HepG2 (cell line): ENCODE measurements at regions not wholly inside any gene's neighbourhood (a gene's known extent, or its start where the extent isn't known, plus 50 kb on each side); places are given as distances from the start of the nearest gene placed in this dataset.

Experiments
- CEBPG ChIP-seq: IDR thresholded peaks from 2 replicates; pipeline ENCODE4 v1.6.1; 2016
- ERF ChIP-seq: IDR thresholded peaks from 2 replicates; pipeline ENCODE4 v1.6.1; 2018; ENCODE audit warnings: missing biosample characterization, missing genetic modification reagents
- ETV5 ChIP-seq: IDR thresholded peaks from 2 replicates; pipeline ENCODE4 v1.6.1; 2018; ENCODE audit warnings: missing biosample characterization, missing genetic modification reagents, inconsistent platforms, borderline replicate concordance
- HNRNPH1 ChIP-seq: fragments of 200-400 bp; formaldehyde crosslinking; optimal IDR thresholded peaks from 2 replicates; pipeline ENCODE3; 2017; ENCODE audit warnings: mild to moderate bottlenecking, low read depth, low read length
- JUND ChIP-seq: sonication (generic); formaldehyde crosslinking; IDR thresholded peaks from 2 replicates; pipeline ENCODE4 v1.8.0; 2022; ENCODE audit warnings: mild to moderate bottlenecking, missing genetic modification reagents
- MIER2 ChIP-seq: IDR thresholded peaks from 2 replicates; pipeline ENCODE4 v1.6.1; 2016; ENCODE audit warnings: missing biosample characterization, missing genetic modification reagents
- NPAS2 ChIP-seq: sonication (generic); formaldehyde crosslinking; IDR thresholded peaks from 2 replicates; pipeline ENCODE4 v1.8.0; 2022; ENCODE audit warnings: mild to moderate bottlenecking, missing genetic modification reagents, borderline replicate concordance
- PHF8 ChIP-seq: sonication (generic); formaldehyde crosslinking; IDR thresholded peaks from 2 replicates; pipeline ENCODE4 v1.5.0; 2020; ENCODE audit warnings: missing genetic modification reagents
- RBFOX2 ChIP-seq: fragments of 200-400 bp; formaldehyde crosslinking; IDR thresholded peaks from 2 replicates; pipeline ENCODE4 v1.6.1; 2017; ENCODE audit warnings: low read depth, mild to moderate bottlenecking, low read length
- RFXAP ChIP-seq: sonication (generic); formaldehyde crosslinking; IDR thresholded peaks from 2 replicates; pipeline ENCODE4 v1.4.0; 2020; ENCODE audit warnings: missing genetic modification reagents, borderline replicate concordance
- SMAD1 ChIP-seq: sonication (generic); formaldehyde crosslinking; IDR thresholded peaks from 2 replicates; pipeline ENCODE4 v1.4.0; 2020; ENCODE audit warnings: missing genetic modification reagents, low read depth, mild to moderate bottlenecking, borderline replicate concordance
- SUZ12 ChIP-seq: fragments of 150-350 bp; IDR thresholded peaks from 2 replicates; pipeline ENCODE4 v1.6.1; 2014; ENCODE audit warnings: low read depth, low read length
- ZNF256 ChIP-seq: sonication (generic); formaldehyde crosslinking; conservative IDR thresholded peaks from 2 replicates; pipeline ENCODE4 v1.4.0; 2020; ENCODE audit warnings: missing genetic modification reagents
- ZNF260 ChIP-seq: sonication (generic); formaldehyde crosslinking; IDR thresholded peaks from 2 replicates; pipeline ENCODE4 v1.4.0; 2020; ENCODE audit warnings: missing genetic modification reagents, low read depth, mild to moderate bottlenecking, borderline replicate concordance
- ZNF282 ChIP-seq: fragments of 450-650 bp; IDR thresholded peaks from 2 replicates; pipeline ENCODE4 v1.6.1; 2018; ENCODE audit not compliant: partially characterized antibody
- ZNF761 ChIP-seq: sonication (generic); formaldehyde crosslinking; conservative IDR thresholded peaks from 2 replicates; pipeline ENCODE4 v1.4.0; 2020; ENCODE audit warnings: mild to moderate bottlenecking, missing genetic modification reagents
- TF ChIP-seq, protein P1 (sequence below): sonication (generic); formaldehyde crosslinking; IDR thresholded peaks from 2 replicates; pipeline ENCODE4 v1.4.0; 2020; ENCODE audit warnings: missing genetic modification reagents
- TF ChIP-seq, protein P2 (sequence below): IDR thresholded peaks from 2 replicates; pipeline ENCODE4 v1.6.1; 2016; ENCODE audit warnings: mild to moderate bottlenecking, missing biosample characterization, missing genetic modification reagents
- TF ChIP-seq, protein P3 (sequence below): sonication (generic); formaldehyde crosslinking; IDR thresholded peaks from 2 replicates; pipeline ENCODE4 v1.8.1; 2023; ENCODE audit warnings: missing genetic modification reagents, mild to moderate bottlenecking, borderline replicate concordance
- TF ChIP-seq, protein P4 (sequence below): sonication (generic); formaldehyde crosslinking; IDR thresholded peaks from 2 replicates; pipeline ENCODE4 v1.9.0; 2021; ENCODE audit warnings: missing genetic modification reagents, mild to moderate bottlenecking, borderline replicate concordance
- TF ChIP-seq, protein P5 (sequence below): sonication (generic); formaldehyde crosslinking; conservative IDR thresholded peaks from 2 replicates; pipeline ENCODE4 v1.4.0; 2020; ENCODE audit warnings: missing genetic modification reagents

DNA sequence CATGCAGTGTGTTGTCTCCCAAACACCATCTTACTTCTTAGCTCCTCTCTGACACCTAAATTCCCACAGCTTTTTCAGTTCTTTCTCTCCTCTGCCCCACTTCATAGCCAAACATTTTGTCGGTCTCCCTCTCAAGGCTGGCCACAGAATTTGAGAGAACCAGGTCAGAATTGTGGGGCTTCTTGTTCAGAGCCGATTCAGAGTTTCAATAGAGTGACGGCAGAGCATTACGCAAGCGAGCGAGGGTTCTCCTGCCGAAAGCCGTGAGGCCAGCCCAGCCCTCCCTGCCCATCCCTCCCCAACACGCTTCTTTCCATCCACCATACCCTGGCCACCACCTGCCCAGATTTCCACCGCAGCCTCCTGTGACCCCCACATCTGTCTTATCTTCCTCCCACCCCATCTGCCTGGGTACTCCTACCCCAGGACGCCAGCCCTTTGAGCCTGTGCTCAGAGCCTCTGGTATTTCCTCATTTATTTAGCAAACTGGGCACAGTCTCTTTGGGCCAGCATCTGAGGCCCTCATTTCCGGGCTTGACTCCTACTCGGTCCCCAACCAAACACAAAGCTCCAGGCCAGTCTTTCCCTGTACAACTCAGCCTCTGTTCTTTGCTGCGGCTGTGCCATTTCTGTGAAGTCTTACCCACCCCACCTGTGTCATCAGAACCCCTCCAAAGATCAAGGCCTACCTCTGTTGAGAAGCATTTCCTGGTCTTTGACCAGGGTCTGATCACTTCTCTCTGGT lies 70.0 kb upstream of the MAP4K4 start (continued):
- TF ChIP-seq, protein P1, sequence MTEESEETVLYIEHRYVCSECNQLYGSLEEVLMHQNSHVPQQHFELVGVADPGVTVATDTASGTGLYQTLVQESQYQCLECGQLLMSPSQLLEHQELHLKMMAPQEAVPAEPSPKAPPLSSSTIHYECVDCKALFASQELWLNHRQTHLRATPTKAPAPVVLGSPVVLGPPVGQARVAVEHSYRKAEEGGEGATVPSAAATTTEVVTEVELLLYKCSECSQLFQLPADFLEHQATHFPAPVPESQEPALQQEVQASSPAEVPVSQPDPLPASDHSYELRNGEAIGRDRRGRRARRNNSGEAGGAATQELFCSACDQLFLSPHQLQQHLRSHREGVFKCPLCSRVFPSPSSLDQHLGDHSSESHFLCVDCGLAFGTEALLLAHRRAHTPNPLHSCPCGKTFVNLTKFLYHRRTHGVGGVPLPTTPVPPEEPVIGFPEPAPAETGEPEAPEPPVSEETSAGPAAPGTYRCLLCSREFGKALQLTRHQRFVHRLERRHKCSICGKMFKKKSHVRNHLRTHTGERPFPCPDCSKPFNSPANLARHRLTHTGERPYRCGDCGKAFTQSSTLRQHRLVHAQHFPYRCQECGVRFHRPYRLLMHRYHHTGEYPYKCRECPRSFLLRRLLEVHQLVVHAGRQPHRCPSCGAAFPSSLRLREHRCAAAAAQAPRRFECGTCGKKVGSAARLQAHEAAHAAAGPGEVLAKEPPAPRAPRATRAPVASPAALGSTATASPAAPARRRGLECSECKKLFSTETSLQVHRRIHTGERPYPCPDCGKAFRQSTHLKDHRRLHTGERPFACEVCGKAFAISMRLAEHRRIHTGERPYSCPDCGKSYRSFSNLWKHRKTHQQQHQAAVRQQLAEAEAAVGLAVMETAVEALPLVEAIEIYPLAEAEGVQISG (CRISPR knock-in tag), result no peak
- TF ChIP-seq HNRNPH1, result no peak
- TF ChIP-seq ZNF761 (CRISPR knock-in tag), result no peak
- TF ChIP-seq ETV5, result peak; percentile 37; the same call in 1 of the 2 replicates
- TF ChIP-seq MIER2 (CRISPR knock-in tag), result no peak
- TF ChIP-seq, protein P2, sequence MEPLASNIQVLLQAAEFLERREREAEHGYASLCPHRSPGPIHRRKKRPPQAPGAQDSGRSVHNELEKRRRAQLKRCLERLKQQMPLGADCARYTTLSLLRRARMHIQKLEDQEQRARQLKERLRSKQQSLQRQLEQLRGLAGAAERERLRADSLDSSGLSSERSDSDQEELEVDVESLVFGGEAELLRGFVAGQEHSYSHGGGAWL (CRISPR knock-in tag), result no peak
- no peak for TF ChIP-seq ZNF256 (CRISPR knock-in tag)
- no peak for TF ChIP-seq RFXAP (CRISPR knock-in tag)
- no peak for TF ChIP-seq ERF
- no peak for TF ChIP-seq SUZ12
- no peak for TF ChIP-seq ZNF282
- no peak for TF ChIP-seq JUND
- TF ChIP-seq, protein P3, sequence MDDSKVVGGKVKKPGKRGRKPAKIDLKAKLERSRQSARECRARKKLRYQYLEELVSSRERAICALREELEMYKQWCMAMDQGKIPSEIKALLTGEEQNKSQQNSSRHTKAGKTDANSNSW (CRISPR knock-in tag), result no peak
- TF ChIP-seq ZNF260 (CRISPR knock-in tag), result no peak
- TF ChIP-seq, protein P4, sequence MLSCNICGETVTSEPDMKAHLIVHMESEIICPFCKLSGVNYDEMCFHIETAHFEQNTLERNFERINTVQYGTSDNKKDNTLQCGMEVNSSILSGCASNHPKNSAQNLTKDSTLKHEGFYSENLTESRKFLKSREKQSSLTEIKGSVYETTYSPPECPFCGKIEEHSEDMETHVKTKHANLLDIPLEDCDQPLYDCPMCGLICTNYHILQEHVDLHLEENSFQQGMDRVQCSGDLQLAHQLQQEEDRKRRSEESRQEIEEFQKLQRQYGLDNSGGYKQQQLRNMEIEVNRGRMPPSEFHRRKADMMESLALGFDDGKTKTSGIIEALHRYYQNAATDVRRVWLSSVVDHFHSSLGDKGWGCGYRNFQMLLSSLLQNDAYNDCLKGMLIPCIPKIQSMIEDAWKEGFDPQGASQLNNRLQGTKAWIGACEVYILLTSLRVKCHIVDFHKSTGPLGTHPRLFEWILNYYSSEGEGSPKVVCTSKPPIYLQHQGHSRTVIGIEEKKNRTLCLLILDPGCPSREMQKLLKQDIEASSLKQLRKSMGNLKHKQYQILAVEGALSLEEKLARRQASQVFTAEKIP (CRISPR knock-in tag), result no peak
- no peak for TF ChIP-seq RBFOX2
- no peak for TF ChIP-seq PHF8 (CRISPR knock-in tag)
- TF ChIP-seq NPAS2, result no peak
- TF ChIP-seq, protein P5, sequence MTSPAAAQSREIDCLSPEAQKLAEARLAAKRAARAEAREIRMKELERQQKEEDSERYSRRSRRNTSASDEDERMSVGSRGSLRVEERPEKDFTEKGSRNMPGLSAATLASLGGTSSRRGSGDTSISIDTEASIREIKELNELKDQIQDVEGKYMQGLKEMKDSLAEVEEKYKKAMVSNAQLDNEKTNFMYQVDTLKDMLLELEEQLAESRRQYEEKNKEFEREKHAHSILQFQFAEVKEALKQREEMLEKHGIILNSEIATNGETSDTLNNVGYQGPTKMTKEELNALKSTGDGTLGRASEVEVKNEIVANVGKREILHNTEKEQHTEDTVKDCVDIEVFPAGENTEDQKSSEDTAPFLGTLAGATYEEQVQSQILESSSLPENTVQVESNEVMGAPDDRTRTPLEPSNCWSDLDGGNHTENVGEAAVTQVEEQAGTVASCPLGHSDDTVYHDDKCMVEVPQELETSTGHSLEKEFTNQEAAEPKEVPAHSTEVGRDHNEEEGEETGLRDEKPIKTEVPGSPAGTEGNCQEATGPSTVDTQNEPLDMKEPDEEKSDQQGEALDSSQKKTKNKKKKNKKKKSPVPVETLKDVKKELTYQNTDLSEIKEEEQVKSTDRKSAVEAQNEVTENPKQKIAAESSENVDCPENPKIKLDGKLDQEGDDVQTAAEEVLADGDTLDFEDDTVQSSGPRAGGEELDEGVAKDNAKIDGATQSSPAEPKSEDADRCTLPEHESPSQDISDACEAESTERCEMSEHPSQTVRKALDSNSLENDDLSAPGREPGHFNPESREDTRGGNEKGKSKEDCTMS (CRISPR knock-in tag), result no peak
- TF ChIP-seq CEBPG (CRISPR knock-in tag), result peak; percentile 73
- no peak for TF ChIP-seq SMAD1 (CRISPR knock-in tag)
